ENCODE measurements at regions not wholly inside any gene's neighbourhood (a gene's known extent, or its start where the extent isn't known, plus 50 kb on each side); places are given as distances from the start of the nearest gene placed in this dataset.
A peak's percentile ranks its signal among the peaks of the same experiment; 100 is the strongest.

GRCh38 chr5:153883854-153884611 lies 154.7 kb downstream of the FAM114A2 start:
- H3K4me1 ChIP-seq (ENCODE audit: control insufficient read depth, insufficient read depth, low read length), result no peaks in the 10 kb centered on the region
- no peak overlapping the region for H3K4me3 ChIP-seq (ENCODE audit: low read length)
- DNase-seq, result no peak
- no peaks in the 10 kb centered on the region for H3K36me3 ChIP-seq (ENCODE audit: control insufficient read depth, insufficient read depth, low read length)
- no peak overlapping the region for H3K27ac ChIP-seq (ENCODE audit: low read length)
- 54% methylated on average over 3 of the region's 6 CpGs for WGBS (ENCODE audit: insufficient coverage)
- H3K9me3 ChIP-seq (replicated peaks; ENCODE audit: control insufficient read depth, low read depth, low read length), result no peaks in the 10 kb centered on the region
- no peaks in the 10 kb centered on the region for H3K27me3 ChIP-seq (ENCODE audit: control insufficient read depth, insufficient read depth, low read length)

GRCh38 chr5:153881687-153882086 lies 157.0 kb downstream of the FAM114A2 start:
- no peak overlapping the region for H3K27ac ChIP-seq (ENCODE audit: low read length)
- H3K4me1 ChIP-seq (ENCODE audit: control insufficient read depth, insufficient read depth, low read length), result no peaks in the 10 kb centered on the region
- no peak overlapping the region for H3K4me3 ChIP-seq (ENCODE audit: low read length)
- DNase-seq, result no peak
- no CpG with 5 or more reads among the region's 1 CpG for WGBS (ENCODE audit: insufficient coverage)
- H3K36me3 ChIP-seq (ENCODE audit: control insufficient read depth, insufficient read depth, low read length), result no peaks in the 10 kb centered on the region
- H3K9me3 ChIP-seq (replicated peaks; ENCODE audit: control insufficient read depth, low read depth, low read length), result no peaks in the 10 kb centered on the region
- H3K27me3 ChIP-seq (ENCODE audit: control insufficient read depth, insufficient read depth, low read length), result no peaks in the 10 kb centered on the region

GRCh38 chr5:153880106-153880505 lies 158.6 kb downstream of the FAM114A2 start:
- no CpG with 5 or more reads among the region's 1 CpG for WGBS (ENCODE audit: insufficient coverage)
- Histone ChIP-seq H3K36me3 (ENCODE audit: control insufficient read depth, insufficient read depth, low read length) (no peaks in the 10 kb centered on the region), H3K4me1 (ENCODE audit: control insufficient read depth, insufficient read depth, low read length) (no peaks in the 10 kb centered on the region), H3K4me3 (ENCODE audit: low read length) (no peak overlapping the region), H3K27me3 (ENCODE audit: control insufficient read depth, insufficient read depth, low read length) (no peaks in the 10 kb centered on the region), H3K9me3 (replicated peaks; ENCODE audit: control insufficient read depth, low read depth, low read length) (no peaks in the 10 kb centered on the region), H3K27ac (ENCODE audit: low read length) (no peak overlapping the region)
- peak; percentile 6 for DNase-seq

- no peaks in the 10 kb centered on the region for H3K9me3 ChIP-seq (replicated peaks; ENCODE audit: control insufficient read depth, low read depth, low read length)
- H3K4me3 ChIP-seq (ENCODE audit: low read length), result no peak overlapping the region
- no peak for DNase-seq
- no peaks in the 10 kb centered on the region for H3K36me3 ChIP-seq (ENCODE audit: control insufficient read depth, insufficient read depth, low read length)
- no peaks in the 10 kb centered on the region for H3K27me3 ChIP-seq (ENCODE audit: control insufficient read depth, insufficient read depth, low read length)
- no peak overlapping the region for H3K27ac ChIP-seq (ENCODE audit: low read length)
- no peaks in the 10 kb centered on the region for H3K4me1 ChIP-seq (ENCODE audit: control insufficient read depth, insufficient read depth, low read length)
Observed at GRCh38 chr5:153879596-153879995, 159.1 kb downstream of the FAM114A2 start.

- no peak for DNase-seq
- Histone ChIP-seq H3K4me3 (ENCODE audit: low read length) (no peak overlapping the region), H3K36me3 (ENCODE audit: control insufficient read depth, insufficient read depth, low read length) (no peaks in the 10 kb centered on the region), H3K27me3 (ENCODE audit: control insufficient read depth, insufficient read depth, low read length) (no peaks in the 10 kb centered on the region), H3K4me1 (ENCODE audit: control insufficient read depth, insufficient read depth, low read length) (no peaks in the 10 kb centered on the region), H3K27ac (ENCODE audit: low read length) (no peak overlapping the region), H3K9me3 (replicated peaks; ENCODE audit: control insufficient read depth, low read depth, low read length) (no peaks in the 10 kb centered on the region)
- WGBS (ENCODE audit: insufficient coverage), result no CpG with 5 or more reads among the region's 4 CpGs
Observed at GRCh38 chr5:153866176-153866575, 172.5 kb downstream of the FAM114A2 start.

GRCh38 chr5:153865016-153865415 lies 173.7 kb downstream of the FAM114A2 start:
- H3K9me3 ChIP-seq (replicated peaks; ENCODE audit: control insufficient read depth, low read depth, low read length), result no peaks in the 10 kb centered on the region
- no peak overlapping the region for H3K4me3 ChIP-seq (ENCODE audit: low read length)
- no peaks in the 10 kb centered on the region for H3K36me3 ChIP-seq (ENCODE audit: control insufficient read depth, insufficient read depth, low read length)
- DNase-seq, result no peak
- H3K27me3 ChIP-seq (ENCODE audit: control insufficient read depth, insufficient read depth, low read length), result no peaks in the 10 kb centered on the region
- no peak overlapping the region for H3K27ac ChIP-seq (ENCODE audit: low read length)
- 80% methylated on average over 1 of the region's 2 CpGs for WGBS (ENCODE audit: insufficient coverage)
- H3K4me1 ChIP-seq (ENCODE audit: control insufficient read depth, insufficient read depth, low read length), result no peaks in the 10 kb centered on the region

- DNase-seq, result peak; percentile 62
- no peaks in the 10 kb centered on the region for H3K36me3 ChIP-seq (ENCODE audit: control insufficient read depth, insufficient read depth, low read length)
- H3K27me3 ChIP-seq (ENCODE audit: control insufficient read depth, insufficient read depth, low read length), result no peaks in the 10 kb centered on the region
- H3K27ac ChIP-seq (ENCODE audit: low read length), result no peak overlapping the region
- no peaks in the 10 kb centered on the region for H3K4me1 ChIP-seq (ENCODE audit: control insufficient read depth, insufficient read depth, low read length)
- H3K9me3 ChIP-seq (replicated peaks; ENCODE audit: control insufficient read depth, low read depth, low read length), result no peaks in the 10 kb centered on the region
- WGBS (ENCODE audit: insufficient coverage), result 48% methylated on average over 2 of the region's 2 CpGs
- no peak overlapping the region for H3K4me3 ChIP-seq (ENCODE audit: low read length)
Observed at GRCh38 chr5:153863951-153864350, 174.8 kb downstream of the FAM114A2 start.

Data from muscle of leg (tissue), 3 donors.